Suprapubic skin (tissue), 4 donors: ENCODE measurements at regions not wholly inside any gene's neighbourhood (a gene's known extent, or its start where the extent isn't known, plus 50 kb on each side); places are given as distances from the start of the nearest gene placed in this dataset.

Experiments
- DNase-seq, 2 donors: peaks; one replicate each; pipeline ENCODE4 v3.0.0-alpha.2; 2019; ENCODE audit warnings: low spot score in 2 of 2
- H3K27ac ChIP-seq: fragments of 200-600 bp; sonication (generic); one replicate; pipeline ENCODE4 v1.5.1; 2019
- H3K27me3 ChIP-seq: fragments of 200-600 bp; sonication (generic); one replicate; pipeline ENCODE4 v1.5.1; 2019
- H3K36me3 ChIP-seq: fragments of 200-600 bp; sonication (generic); one replicate; pipeline ENCODE4 v1.5.1; 2019
- H3K4me1 ChIP-seq: fragments of 200-600 bp; sonication (generic); one replicate; pipeline ENCODE4 v1.5.1; 2019
- H3K4me3 ChIP-seq: fragments of 200-600 bp; sonication (generic); one replicate; pipeline ENCODE4 v1.5.1; 2019; ENCODE audit warnings: mild to moderate bottlenecking
- H3K9me3 ChIP-seq: fragments of 200-600 bp; sonication (generic); one replicate; pipeline ENCODE4 v1.5.1; 2019
- EP300 ChIP-seq: sonication (generic); formaldehyde crosslinking; IDR thresholded peaks from one replicate; pipeline ENCODE4 v1.6.1; 2017; ENCODE audit warnings: antibody characterized with exemption
- POLR2A ChIP-seq, 2 donors: fragments of 450-650 bp; IDR thresholded peaks; one replicate each; pipeline ENCODE4 v1.6.1; 2017; ENCODE audit warnings: antibody characterized with exemption in 2 of 2, mild to moderate bottlenecking in 2 of 2, moderate library complexity in 2 of 2
- POLR2AphosphoS5 ChIP-seq, 3 donors: sonication (generic); formaldehyde crosslinking; IDR thresholded peaks; one replicate each; pipeline ENCODE4 v1.6.1; 2017; ENCODE audit warnings: antibody characterized with exemption in 3 of 3
- WGBS: methylation state at CpG from one replicate; pipeline ENCODE4 v1.1.5; 2018; 5-methylcytosine and 5-hydroxymethylcytosine counted together
- TF ChIP-seq, protein P1 (sequence below), 2 donors: fragments of 200-600 bp in 1 of 2; fragments of 450-650 bp in 1 of 2; sonication (generic) in 1 of 2; IDR thresholded peaks; one replicate each; pipeline ENCODE4 v1.5.1; 2016 to 2019; ENCODE audit warnings: antibody characterized with exemption in 2 of 2, mild to moderate bottlenecking in 1 of 2, moderate library complexity in 1 of 2

DNA sequence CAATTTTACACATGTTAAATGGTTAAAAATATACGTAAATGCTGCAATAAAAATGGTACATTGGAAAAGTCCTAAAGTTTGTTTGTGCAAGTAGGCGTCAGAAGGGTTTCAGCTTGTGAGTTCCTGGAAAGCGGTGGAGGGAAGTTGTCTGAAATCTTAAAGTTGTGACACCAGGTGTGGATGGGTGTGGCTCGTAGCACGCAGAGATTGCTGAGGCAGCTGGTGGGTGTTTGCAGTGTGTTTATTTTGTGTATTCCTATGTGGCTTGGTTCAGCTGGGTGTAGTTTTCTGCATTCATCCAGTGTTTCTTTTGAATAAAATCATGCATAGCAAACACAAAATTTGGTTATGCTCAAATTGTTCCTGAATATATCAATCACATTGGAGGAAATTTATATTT lies 136.8 kb upstream of the TBX3 start:
- Histone ChIP-seq H3K4me1 (no peaks in the 10 kb centered on the region), H3K9me3 (no peaks in the 10 kb centered on the region), H3K27ac (no peak overlapping the region), H3K27me3 (peaks cover 5% of the 10 kb centered on the region), H3K36me3 (no peaks in the 10 kb centered on the region), H3K4me3 (no peak overlapping the region)
- WGBS, result 45% methylated on average over 5 of the region's 5 CpGs
- DNase-seq, result no peak
- no peak for TF ChIP-seq EP300
- TF ChIP-seq POLR2AphosphoS5 (IDR thresholded peaks at IDR 0.05), result no peak
- TF ChIP-seq POLR2A (IDR thresholded peaks at IDR 0.05), result no peak
- TF ChIP-seq, protein P1, sequence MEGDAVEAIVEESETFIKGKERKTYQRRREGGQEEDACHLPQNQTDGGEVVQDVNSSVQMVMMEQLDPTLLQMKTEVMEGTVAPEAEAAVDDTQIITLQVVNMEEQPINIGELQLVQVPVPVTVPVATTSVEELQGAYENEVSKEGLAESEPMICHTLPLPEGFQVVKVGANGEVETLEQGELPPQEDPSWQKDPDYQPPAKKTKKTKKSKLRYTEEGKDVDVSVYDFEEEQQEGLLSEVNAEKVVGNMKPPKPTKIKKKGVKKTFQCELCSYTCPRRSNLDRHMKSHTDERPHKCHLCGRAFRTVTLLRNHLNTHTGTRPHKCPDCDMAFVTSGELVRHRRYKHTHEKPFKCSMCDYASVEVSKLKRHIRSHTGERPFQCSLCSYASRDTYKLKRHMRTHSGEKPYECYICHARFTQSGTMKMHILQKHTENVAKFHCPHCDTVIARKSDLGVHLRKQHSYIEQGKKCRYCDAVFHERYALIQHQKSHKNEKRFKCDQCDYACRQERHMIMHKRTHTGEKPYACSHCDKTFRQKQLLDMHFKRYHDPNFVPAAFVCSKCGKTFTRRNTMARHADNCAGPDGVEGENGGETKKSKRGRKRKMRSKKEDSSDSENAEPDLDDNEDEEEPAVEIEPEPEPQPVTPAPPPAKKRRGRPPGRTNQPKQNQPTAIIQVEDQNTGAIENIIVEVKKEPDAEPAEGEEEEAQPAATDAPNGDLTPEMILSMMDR (IDR thresholded peaks at IDR 0.05), result no peak

DNA sequence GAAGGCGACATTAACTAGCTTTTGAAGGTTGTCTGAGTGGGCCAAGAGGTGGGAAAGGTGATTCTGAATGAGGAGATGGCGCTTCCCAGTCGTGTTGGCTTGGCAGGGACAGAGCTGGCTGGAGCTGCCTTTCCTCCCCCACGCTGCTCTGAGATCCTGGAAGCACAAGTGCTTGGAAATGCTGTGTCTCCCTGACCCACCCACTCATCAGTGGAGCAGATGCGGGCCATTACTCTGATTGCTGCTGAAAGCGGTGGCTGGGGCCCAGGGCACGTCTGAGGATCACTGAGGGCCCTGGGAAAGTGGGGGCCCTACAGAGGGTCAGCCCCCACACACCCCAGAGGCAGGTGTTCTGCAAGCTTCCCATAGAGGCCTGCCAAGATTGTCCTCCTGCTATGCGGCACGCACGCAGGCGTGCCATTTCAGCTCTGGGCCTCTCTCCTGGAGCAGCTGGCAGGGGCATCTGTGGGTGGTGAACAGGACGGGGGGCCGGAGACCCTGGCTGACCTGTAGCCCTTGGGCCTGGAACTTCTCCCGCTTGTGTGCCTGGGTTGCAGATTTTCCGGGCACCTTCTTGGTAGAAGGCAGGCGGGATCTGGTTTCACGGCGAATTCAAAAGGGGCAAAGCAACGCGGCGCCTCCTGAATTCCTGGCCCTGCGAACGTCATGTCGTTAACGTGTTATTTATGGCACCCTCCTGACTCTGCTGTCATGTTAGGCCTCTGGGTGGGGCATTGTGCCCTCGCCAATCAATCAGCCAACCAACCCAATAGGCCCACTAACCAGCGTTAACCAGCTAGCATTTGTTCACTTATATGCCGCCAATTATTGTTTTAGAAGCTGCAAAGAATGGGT lies 133.8 kb upstream of the TBX3 start:
- Histone ChIP-seq H3K9me3 (no peaks in the 10 kb centered on the region), H3K36me3 (no peaks in the 10 kb centered on the region), H3K4me1 (no peaks in the 10 kb centered on the region), H3K27ac (no peak overlapping the region), H3K4me3 (no peak overlapping the region), H3K27me3 (no peaks in the 10 kb centered on the region)
- TF ChIP-seq POLR2AphosphoS5 (IDR thresholded peaks at IDR 0.05), result no peak
- TF ChIP-seq EP300, result no peak
- TF ChIP-seq, protein P1 (IDR thresholded peaks at IDR 0.05), result no peak
- TF ChIP-seq POLR2A (IDR thresholded peaks at IDR 0.05), result no peak
- WGBS, result 75% methylated on average over 20 of the region's 28 CpGs
- DNase-seq, result no peak

DNA sequence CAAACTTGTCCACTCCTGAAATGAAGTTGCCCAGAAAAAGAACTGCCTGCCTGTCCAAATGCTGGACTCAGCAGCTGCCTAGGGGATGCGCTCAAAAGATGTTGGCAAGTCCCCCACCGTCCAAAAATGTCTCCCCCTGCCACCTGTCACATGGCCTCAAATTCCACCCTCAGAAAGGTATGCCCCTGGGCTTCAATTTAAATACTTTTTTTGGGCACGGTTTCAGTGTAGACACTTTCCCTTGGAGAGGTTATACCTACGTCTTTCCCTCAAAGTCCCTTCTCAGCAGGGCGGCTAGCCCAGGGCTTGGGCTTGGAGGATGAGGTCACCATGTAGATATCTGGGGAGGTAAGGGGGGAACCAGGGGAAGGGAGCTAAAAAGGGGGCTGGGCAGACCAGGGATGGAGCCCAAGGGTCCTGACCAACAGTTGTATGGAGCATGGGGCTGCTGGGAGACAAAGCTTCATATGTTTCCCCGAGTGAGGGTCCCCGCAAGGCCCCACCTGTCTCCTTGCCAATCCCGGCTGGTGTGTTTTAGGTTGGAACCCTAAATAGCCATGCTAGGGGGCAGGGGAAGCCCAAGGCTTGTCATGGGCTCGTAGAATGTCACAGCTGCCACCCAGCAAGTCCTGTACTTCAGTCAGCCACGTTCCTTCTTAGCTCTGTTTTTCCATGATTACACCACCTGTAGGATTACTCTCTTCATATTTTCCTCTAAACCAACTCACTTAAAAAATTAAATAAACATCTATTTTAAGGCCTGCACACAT lies 131.2 kb upstream of the TBX3 start:
- no peaks in the 10 kb centered on the region for H3K4me1 ChIP-seq
- H3K36me3 ChIP-seq, result no peaks in the 10 kb centered on the region
- TF ChIP-seq POLR2AphosphoS5 (IDR thresholded peaks at IDR 0.05), result no peak
- no peak for TF ChIP-seq POLR2A (IDR thresholded peaks at IDR 0.05)
- TF ChIP-seq, protein P1 (IDR thresholded peaks at IDR 0.05), result no peak
- no peak for TF ChIP-seq EP300
- H3K4me3 ChIP-seq, result no peak overlapping the region
- no peaks in the 10 kb centered on the region for H3K27me3 ChIP-seq
- 79% methylated on average over 10 of the region's 10 CpGs for WGBS
- DNase-seq, result no peak
- H3K9me3 ChIP-seq, result no peaks in the 10 kb centered on the region
- no peak overlapping the region for H3K27ac ChIP-seq

DNA sequence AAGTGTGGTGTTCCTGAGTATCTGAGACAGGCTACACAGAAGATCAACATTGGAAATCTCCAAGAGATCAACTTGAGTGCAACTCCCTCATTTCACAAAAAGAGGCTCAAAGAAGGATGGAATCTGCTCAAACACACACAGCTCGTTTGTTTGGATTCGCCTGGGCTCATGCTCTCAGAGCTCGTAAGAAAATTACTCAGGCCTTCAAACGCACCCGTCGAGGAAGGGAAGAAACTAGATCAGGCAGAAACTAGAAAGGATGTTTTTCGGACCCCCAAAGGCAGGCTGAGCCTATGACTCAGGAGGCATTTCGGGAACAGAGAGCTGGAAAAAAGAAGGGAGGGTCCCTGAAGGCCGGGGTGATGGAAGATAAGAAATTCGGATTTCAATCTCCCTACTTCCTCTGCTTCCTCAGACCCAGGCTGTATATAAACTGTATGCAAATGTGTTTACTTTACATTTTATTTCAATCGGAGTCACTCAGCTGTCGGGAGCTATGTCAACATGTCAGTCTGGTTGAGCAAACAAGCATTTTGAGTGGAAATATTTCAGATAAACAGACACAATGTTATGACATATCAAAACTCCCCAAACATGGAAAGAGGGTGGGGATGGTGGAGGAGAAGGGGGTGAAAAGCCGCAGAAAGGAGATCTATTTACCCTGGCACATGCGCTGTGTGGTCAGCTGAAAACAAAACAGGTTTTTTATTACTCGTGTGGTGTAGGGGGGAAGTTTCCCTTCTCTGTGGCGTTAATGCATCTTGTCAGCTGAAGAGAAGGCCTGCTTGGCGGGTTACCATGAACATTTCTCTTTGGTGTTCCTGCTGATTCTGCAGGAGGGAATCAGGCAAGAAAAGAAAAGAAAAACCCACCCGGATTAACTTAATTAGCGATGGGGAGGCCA lies 129.1 kb upstream of the TBX3 start:
- H3K9me3 ChIP-seq, result no peaks in the 10 kb centered on the region
- no peaks in the 10 kb centered on the region for H3K4me1 ChIP-seq
- no peak for DNase-seq
- H3K4me3 ChIP-seq, result no peak overlapping the region
- H3K27ac ChIP-seq, result no peak overlapping the region
- TF ChIP-seq POLR2AphosphoS5 (IDR thresholded peaks at IDR 0.05), result no peak
- no peak for TF ChIP-seq POLR2A (IDR thresholded peaks at IDR 0.05)
- TF ChIP-seq EP300, result no peak
- TF ChIP-seq, protein P1 (IDR thresholded peaks at IDR 0.05), result no peak
- 55% methylated on average over 19 of the region's 19 CpGs for WGBS
- H3K27me3 ChIP-seq, result no peaks in the 10 kb centered on the region
- H3K36me3 ChIP-seq, result no peaks in the 10 kb centered on the region
